Osteocyte (in vitro differentiated cells): ENCODE measurements at regions not wholly inside any gene's neighbourhood (a gene's known extent, or its start where the extent isn't known, plus 50 kb on each side); places are given as distances from the start of the nearest gene placed in this dataset.

Experiments
- DNase-seq: peaks from one replicate; pipeline ENCODE4 v3.0.0; 2021; ENCODE audit warnings: mixed read lengths; ENCODE audit not compliant: unreplicated experiment; ENCODE audit errors: extremely low spot score
- H3K27ac Mint-ChIP-seq: one replicate; pipeline ENCODE4 v1.8.0; 2021; ENCODE audit warnings: mild to moderate bottlenecking, mixed read lengths; ENCODE audit not compliant: unreplicated experiment
- H3K27me3 Mint-ChIP-seq: one replicate; pipeline ENCODE4 v1.8.0; 2021; ENCODE audit warnings: mixed read lengths; ENCODE audit not compliant: unreplicated experiment
- H3K36me3 Mint-ChIP-seq: one replicate; pipeline ENCODE4 v1.8.0; 2021; ENCODE audit warnings: mixed read lengths; ENCODE audit not compliant: unreplicated experiment
- H3K4me1 Mint-ChIP-seq: one replicate; pipeline ENCODE4 v1.8.0; 2021; ENCODE audit warnings: mixed read lengths; ENCODE audit not compliant: unreplicated experiment
- H3K4me3 Mint-ChIP-seq: one replicate; pipeline ENCODE4 v1.8.0; 2021; ENCODE audit warnings: mild to moderate bottlenecking, moderate library complexity, mixed read lengths; ENCODE audit not compliant: unreplicated experiment
- H3K9me3 Mint-ChIP-seq: one replicate; pipeline ENCODE4 v1.8.0; 2021; ENCODE audit warnings: mixed read lengths; ENCODE audit not compliant: unreplicated experiment
- TF ChIP-seq, protein P1 (sequence below): fragments of 200-600 bp; sonication (generic); IDR thresholded peaks from 2 replicates; pipeline ENCODE4 v1.5.0; 2021; ENCODE audit warnings: antibody characterized with exemption, mild to moderate bottlenecking, moderate library complexity

DNA sequence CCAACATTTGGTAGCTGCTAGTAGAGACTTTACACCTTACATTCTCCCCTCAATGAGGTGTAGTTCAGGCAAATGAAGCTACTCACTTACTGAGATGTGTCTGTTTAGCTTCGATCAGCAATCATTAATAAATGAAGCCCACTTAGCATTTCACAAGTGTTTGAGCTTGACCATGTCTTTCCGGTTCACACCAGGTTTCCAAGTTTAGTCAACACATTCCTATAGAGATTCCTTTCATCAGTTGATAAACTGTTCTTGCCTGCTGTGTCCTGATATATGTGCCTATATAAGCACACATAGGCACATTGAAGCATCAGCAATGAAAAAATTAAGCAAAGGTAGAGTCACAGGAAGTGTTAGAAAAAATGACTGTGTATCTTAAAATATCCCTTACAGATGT is 150.0 kb downstream of the BTBD3 start:
- H3K9me3 Mint-ChIP-seq = no peaks in the 10 kb centered on the region
- no peaks in the 10 kb centered on the region for H3K36me3 Mint-ChIP-seq

DNA sequence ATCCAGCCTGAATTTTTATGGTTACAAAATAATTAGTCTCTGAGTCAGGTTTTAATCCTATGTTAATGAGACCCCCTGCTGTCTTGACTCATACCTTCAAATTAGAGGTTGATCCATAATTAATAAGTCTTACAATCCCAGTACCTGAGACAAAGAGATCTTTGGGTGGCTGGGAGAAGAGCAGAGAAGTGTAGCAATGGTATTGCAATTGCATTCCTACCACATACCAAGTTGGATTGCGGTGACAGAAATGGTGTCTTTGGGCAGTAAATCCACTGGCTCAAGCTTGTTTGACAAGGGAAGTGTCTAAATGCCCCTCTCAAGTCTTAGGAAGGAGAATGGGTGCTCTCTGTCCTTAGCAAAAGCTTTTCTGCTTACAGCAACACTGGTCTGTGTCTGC is 150.4 kb downstream of the BTBD3 start:
- no peak for DNase-seq
- no peaks in the 10 kb centered on the region for H3K27me3 Mint-ChIP-seq

More for the DNA sequence above, 150.0 kb downstream of the BTBD3 start:
- H3K4me3 Mint-ChIP-seq = no peak overlapping the region
- no peak overlapping the region for H3K27ac Mint-ChIP-seq
- TF ChIP-seq, protein P1, sequence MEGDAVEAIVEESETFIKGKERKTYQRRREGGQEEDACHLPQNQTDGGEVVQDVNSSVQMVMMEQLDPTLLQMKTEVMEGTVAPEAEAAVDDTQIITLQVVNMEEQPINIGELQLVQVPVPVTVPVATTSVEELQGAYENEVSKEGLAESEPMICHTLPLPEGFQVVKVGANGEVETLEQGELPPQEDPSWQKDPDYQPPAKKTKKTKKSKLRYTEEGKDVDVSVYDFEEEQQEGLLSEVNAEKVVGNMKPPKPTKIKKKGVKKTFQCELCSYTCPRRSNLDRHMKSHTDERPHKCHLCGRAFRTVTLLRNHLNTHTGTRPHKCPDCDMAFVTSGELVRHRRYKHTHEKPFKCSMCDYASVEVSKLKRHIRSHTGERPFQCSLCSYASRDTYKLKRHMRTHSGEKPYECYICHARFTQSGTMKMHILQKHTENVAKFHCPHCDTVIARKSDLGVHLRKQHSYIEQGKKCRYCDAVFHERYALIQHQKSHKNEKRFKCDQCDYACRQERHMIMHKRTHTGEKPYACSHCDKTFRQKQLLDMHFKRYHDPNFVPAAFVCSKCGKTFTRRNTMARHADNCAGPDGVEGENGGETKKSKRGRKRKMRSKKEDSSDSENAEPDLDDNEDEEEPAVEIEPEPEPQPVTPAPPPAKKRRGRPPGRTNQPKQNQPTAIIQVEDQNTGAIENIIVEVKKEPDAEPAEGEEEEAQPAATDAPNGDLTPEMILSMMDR = no peak
- DNase-seq = no peak
- no peaks in the 10 kb centered on the region for H3K27me3 Mint-ChIP-seq
- no peaks in the 10 kb centered on the region for H3K4me1 Mint-ChIP-seq

DNA sequence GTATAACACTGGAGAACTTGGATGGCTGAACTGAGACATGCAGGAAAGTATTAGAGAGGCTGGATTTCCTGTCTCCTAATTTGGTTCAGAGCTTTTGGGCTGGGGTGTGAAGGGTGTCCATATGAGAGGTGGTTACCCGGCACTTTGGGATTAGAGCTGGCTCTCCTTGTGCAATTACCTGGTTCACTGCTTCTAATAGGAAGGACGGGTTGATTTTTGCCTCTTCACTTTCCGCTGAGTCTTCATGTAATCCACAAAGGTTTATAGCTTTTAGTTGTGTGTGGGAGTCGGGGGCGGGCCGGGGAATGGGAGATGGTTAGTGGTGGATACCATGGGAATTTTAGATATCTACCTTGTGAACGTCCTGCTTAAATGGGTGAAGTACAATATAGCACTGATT is 151.5 kb downstream of the BTBD3 start:
- H3K27ac Mint-ChIP-seq = no peak overlapping the region
- no peak overlapping the region for H3K4me3 Mint-ChIP-seq
- TF ChIP-seq, protein P1 = no peak
- no peaks in the 10 kb centered on the region for H3K27me3 Mint-ChIP-seq
- no peaks in the 10 kb centered on the region for H3K36me3 Mint-ChIP-seq
- no peaks in the 10 kb centered on the region for H3K4me1 Mint-ChIP-seq
- H3K9me3 Mint-ChIP-seq = no peaks in the 10 kb centered on the region
- no peak for DNase-seq

More for the DNA sequence above, 150.4 kb downstream of the BTBD3 start:
- no peaks in the 10 kb centered on the region for H3K4me1 Mint-ChIP-seq
- no peaks in the 10 kb centered on the region for H3K9me3 Mint-ChIP-seq
- no peaks in the 10 kb centered on the region for H3K36me3 Mint-ChIP-seq
- TF ChIP-seq, protein P1 = no peak
- H3K27ac Mint-ChIP-seq = no peak overlapping the region
- no peak overlapping the region for H3K4me3 Mint-ChIP-seq

DNA sequence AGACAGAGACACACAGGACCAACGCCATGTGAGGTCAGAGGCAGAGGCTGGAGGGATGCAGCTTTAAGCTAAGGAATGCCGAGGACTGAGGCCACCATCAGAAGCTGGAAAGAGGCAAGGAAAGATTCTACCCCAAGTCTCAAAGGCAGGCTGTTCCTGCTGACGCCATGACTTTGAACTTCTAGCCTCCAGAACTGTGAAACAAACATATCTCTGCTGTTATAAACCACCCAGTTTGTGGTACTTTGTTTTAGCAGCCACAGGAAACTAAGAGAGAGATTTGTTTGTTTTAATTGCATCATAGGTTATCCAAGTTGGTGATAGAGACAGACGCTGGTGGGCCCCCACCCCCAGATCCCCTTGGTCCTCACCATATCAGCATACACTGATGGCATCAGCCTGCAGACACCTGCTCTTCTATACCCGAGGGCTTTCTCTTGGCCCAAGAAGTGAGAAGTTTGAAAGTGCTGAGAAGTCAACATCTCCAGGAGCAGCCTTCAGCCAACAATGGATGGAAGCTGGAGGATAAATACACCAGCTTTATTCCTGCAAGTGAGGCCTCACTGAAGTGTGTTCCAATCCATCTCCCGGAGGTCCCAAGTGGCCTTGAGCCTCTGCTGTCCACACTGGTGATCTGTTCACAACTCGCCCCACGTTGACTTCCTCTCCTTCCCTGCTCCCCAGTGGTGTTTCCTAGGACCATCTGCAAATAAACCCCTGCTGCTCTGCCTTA is 154.7 kb downstream of the BTBD3 start:
- Mint-ChIP-seq H3K27ac (no peak overlapping the region), H3K4me1 (no peaks in the 10 kb centered on the region), H3K9me3 (no peaks in the 10 kb centered on the region), H3K4me3 (no peak overlapping the region), H3K27me3 (no peaks in the 10 kb centered on the region), H3K36me3 (no peaks in the 10 kb centered on the region)
- DNase-seq = no peak
- TF ChIP-seq, protein P1 = no peak

DNA sequence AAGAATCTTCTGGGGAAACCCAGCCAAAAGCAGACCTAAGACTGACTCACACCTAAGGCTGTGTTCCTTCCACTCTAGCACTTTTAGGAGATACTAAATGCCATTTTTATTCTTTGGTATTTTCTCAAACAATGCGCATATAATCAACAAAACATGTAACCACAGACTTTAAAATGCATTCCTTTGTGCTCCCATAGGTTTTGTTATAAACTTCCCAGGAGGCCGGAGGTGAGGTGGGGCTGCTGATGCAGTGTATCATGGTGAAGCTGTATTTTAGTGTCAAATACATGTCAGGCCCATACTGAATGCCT is 155.2 kb downstream of the BTBD3 start:
- Mint-ChIP-seq H3K27me3 (no peaks in the 10 kb centered on the region), H3K4me1 (no peaks in the 10 kb centered on the region), H3K27ac (no peak overlapping the region), H3K4me3 (no peak overlapping the region), H3K36me3 (no peaks in the 10 kb centered on the region), H3K9me3 (no peaks in the 10 kb centered on the region)
- TF ChIP-seq, protein P1 = no peak
- DNase-seq = no peak
